DMS53 treated with DMSO at 0.1 percent for 48 hours (cell line): ENCODE measurements at regions not wholly inside any gene's neighbourhood (a gene's known extent, or its start where the extent isn't known, plus 50 kb on each side); places are given as distances from the start of the nearest gene placed in this dataset.
"Not testable (repeated sequence)": the region's sequence is repeated elsewhere in the genome, so short reads cannot be mapped to it uniquely, and the experiment has no call there.

Experiments used
- DNase-seq: peaks from one replicate; lab custom pipeline; 2025; ENCODE audit not compliant: unreplicated experiment; lab: John Stamatoyannopoulos, UW

DNA sequence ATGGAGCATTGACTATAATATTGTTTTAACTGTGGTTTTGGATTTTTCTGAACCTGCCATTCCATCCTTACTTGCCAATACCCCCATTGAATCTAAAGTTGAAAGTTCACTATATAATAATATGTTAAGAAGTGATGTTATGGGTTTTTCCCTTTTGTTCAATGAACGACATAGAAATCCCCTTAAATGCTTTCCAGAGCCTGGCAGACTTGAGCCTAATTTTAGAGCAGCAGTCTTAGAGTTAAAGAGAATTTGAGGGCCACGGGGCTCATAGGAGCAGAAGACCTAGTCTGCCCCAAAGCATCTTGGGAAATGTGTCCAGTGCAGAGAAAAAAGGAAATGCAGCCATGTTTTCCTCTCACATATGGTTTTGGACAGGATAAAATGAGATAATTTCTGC is 146.1 kb upstream of the SLC44A1 start:
- DNase-seq, result no peak

DNA sequence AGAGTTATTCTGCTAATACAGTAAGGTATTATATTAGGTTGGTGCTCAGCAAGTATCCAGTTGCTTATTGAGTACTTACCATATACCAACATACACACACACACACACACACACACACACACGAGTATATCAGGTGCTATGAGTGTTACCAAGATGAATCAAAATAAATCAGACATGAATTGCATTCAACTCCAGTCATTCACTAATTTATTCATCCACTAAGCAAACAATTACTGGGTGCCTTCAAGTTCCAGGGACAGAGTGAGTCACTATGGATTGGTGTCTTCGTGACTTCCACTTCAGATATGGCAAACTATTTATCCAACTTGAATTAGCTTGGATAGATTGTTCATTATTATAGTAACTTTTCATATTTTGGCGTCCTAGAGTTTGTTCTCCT is 140.7 kb upstream of the SLC44A1 start:
- no peak for DNase-seq

DNA sequence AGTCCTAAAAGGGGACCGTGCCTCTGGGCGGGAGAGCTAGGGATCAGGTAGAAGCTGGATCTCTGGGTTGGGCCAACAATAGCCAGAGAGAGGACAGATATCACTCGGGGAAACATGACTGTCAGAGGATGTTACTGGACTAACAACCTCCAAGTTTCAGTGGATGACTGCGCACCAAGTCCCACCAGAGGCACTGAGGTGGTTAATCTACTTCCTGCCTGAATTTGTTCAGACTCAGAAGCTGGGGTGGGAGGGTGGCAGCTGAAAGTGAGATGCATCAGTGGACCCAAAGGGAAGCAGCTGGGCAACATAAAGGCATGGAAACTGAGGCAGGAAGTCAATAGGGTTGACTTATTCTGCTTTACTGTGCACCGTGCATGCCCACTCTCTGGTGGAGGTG is 130.1 kb upstream of the SLC44A1 start:
- no peak for DNase-seq

DNA sequence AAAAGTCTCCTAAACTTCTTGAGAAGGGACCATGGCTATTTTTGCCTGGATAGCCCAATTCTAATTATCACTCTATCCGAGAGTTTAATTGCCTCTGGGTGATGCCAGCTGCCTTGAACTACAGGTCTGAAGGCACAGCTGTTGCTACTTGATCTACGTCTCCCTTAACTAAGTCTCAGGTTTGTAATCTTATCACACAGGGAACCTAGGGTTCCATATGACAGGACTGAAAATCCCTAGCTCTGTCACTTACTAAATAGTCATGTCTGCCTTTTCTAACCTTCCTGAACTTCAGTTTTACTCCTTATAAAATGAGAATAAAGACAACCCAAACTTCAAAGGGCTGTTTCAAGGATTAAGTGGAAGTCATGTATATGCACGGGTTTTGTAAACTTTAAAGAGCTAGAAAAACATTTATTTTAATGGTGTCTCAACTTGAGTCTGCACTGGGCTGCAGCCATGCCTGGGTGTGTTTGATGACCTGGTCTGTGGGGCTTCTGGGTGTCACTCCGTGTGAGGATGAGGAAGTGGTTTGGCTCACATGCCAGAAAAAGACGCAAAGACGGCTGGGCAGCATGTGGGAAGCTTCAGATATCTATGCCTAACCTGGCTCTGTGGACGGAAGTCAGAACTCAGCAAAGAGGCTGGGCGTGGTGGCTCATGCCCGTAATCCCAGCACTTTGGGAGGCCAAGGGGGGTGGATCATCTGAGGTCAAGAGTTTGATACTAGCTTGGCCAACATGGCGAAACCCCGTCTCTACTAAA is 129.3 kb upstream of the SLC44A1 start:
- no peak for DNase-seq

DNA sequence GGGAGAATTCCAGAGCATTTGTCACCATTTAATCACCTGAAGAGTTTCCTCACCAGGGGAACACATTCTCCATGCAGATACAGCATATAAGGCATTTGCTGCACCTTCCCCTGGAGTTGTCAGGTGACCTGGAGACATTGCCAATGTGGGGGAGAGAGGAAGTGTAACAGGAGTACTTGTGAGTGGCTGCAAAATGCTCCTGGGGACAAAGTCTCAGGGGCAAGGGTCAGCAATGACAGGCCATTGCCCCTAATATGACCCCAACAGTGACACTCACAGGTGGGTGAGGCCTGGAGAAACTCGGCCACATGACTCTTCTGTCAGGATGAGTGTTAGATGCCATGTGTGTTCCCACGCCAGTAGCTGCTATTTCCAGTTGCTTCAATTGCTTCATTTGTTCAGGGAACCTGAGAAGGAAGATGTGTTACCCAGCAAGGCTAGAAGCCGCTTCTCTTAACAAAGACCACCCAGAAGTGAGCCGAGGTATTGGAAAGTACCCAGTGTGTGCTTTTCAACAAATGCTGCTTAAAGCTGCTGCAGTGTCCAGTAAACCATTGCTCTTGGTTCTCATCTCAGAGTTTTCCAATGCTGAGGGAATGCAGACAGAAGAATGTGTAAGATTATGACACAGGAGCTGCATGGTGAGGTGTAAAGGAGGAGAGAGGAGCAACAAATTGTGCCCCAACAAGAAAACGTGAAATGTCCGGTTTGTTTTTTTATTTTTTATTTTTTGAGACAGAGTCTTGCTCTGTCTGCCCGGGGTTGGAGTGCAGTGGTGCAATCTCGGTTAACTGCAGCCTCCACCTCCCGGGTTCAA is 128.2 kb upstream of the SLC44A1 start:
- DNase-seq, result no peak

DNA sequence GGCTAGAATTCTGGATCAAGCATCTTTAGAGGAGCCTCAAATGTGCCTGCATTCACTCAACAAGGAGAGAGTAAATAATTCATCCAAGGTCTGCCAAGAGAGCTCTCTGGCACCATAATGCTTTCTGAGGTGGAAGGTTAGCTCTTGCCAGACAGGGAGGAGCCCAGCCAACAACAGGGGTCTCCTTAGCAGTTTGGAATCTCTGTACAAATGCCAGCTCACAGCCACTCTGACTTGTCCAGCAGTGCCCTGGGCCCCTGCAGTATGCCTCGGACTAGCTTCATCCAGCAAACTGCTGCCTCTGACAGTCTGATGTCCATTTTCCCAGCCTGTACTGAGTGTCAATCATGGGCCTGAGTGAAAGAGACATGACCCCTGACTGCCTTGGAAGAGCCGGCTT is 127.2 kb upstream of the SLC44A1 start:
- no peak for DNase-seq

DNA sequence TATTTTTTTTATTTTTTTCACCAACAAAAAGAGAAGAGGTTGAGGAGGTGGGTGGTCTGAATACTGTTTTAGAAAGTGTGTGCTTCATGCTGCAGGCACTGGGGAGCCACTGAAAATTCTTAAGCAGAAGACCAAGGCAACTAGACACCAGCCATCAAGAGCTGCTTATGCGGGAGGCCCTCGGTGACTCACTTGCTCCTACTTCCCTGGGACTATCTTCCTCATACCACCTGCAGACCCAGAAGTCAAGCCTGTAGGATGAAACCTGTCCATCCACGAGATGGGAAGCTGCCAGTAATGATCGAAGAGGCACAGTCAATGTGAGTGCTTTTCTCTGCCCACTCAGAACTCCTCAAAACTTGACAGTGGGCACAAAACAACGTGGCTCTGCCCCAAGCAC is 125.8 kb upstream of the SLC44A1 start:
- no peak for DNase-seq

DNA sequence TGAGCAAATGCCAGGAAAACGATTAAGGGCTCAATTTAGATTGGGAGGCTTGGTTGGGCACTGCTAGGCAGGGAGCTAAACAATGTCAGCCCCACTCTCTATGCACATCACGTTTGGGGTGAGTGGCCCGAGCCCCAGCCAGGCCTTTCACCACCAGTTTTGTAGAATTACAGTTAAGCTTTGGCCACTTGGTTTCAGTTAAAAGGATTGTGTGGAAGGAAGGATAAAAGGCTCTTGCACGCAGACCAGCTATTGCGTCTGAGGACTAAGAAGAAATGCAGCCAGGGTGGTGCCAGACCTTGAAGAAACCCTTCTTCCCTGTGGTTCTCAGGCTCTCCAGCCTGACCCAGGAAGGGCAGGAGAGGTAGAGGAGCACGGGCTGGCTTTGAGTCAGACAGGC is 125.3 kb upstream of the SLC44A1 start:
- no peak for DNase-seq

DNA sequence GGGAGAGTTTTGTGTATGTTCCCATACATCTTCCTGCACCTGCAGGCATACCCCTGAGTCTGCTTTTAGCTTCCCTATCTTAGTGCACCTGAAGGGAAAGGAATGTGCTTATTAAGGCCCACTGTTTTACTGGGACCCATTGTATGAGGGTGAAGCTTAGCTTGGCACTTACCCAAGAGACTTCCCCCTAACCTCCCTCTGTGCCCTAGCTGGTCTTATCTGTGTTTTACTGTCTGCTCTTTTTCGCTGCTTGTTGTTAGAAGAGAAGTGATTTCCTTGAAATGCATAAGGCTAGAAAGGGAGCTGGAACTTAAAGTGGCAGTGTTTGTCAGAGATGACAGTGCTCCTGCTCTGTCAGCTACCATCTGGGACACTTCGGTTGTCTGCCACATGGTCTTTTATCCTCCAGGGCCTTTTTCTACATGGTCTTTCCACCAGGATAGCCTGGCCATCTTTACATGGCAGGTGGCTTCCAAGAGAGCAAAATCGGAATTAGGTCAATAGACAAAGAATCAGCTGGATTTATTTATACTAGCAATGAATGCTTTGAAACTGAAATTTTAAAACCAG is 122.5 kb upstream of the SLC44A1 start:
- no peak for DNase-seq

DNA sequence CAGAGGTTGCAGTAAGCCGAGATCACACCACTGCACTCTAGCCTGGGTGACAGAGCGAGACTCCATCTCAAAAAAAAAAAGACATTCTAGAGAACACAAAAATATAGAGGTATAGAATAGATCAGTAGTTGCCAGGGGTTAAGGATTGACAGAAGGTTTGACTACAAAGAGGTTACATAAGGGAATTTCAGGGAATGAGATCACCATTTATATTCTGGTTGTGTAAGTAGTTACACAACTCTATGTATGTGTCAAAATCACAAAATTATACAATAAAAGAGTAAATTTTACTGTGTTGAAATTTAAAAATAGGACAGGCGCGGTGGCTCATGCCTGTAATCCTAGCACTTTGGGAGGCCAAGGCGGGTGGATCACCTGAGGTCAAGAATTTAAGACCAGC is 119.9 kb upstream of the SLC44A1 start:
- not testable (repeated sequence) for DNase-seq

DNA sequence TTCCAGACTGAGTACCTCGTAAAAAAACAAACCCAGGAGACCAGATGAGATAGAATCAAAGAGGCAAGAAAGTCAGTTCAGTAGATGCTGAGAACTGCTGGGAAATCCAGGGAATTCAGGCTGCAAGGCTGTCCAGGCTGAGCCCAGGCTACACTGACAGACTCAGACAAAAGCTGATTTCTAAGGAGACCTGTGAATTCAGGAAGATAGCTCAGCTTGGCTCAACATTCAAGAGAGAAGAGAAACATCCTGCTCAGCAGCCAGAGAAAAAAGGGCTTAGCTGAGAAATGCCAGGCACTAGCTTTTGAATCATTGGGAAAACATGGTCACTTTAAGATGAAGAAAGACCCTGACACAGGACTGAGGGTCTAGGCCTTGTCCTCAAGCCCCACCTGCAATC is 118.2 kb upstream of the SLC44A1 start:
- no peak for DNase-seq

DNA sequence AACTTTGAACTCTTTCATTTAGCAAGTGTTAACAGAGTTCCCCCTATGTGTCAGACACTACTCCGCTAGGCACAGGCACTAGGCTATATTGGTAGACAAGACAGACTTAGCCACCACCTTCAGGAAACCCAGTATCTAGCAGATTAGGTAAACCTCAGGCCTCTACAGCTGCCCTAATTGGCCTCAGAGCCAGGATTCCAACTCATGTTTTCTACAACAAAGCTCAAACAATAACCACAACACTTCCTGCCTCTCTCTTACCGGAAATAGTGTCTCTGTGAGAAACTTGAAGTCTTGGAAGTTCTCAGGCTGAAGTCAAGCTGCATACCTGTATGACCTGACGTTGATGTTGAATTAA is 116.6 kb upstream of the SLC44A1 start:
- DNase-seq, result no peak

DNA sequence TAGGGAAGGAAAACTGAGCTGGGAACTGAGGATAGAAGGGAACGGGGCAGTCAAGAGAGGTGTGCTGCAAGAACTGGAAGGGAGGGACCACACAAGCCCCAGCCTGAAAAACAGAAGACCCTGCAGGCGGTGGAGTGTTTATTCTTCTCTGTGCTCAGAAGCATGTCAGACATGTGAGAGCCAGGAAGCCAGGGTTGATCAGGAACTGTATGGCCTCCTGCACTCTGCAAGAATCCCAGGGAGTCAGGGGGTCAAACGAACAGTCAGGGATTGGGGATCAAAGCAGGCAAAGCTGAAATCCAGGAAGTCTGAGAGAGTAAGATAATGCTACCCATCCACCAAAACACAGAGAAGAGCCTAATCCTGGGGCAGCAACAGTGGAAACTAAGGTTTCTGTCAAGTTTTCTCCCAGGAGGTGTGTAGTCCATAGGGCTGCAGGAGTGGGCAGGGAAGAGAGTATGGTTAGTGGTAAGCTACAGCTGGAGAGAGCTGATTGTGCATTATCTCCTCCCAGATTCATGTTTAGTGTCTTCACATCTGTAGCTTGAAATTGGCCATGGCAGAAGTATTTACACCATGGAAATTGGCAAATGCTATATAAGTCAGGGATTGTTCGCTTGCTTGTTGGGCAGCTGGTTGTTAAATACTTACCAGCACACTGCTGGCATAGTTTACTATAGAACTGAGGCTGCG is 115.4 kb upstream of the SLC44A1 start:
- no peak for DNase-seq

DNA sequence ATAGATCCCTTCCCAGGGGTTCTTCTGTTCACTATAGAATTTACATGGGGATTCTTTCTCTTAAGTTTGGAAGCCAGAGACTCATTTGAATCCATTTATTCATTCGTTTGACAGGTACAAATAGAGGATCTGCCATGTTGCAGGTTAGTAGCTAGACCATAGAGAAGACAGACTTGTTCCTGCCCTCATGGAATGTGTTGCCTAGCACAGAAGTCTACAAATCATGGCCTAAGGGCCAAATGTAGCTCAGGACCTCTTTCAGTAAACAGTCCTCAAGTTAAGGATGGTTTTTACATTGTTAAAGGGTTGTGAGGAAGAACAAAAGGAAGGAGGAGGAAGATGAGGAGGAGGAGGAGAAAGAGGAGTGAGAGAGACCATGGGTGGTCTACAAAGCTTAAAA is 114.7 kb upstream of the SLC44A1 start:
- no peak for DNase-seq

DNA sequence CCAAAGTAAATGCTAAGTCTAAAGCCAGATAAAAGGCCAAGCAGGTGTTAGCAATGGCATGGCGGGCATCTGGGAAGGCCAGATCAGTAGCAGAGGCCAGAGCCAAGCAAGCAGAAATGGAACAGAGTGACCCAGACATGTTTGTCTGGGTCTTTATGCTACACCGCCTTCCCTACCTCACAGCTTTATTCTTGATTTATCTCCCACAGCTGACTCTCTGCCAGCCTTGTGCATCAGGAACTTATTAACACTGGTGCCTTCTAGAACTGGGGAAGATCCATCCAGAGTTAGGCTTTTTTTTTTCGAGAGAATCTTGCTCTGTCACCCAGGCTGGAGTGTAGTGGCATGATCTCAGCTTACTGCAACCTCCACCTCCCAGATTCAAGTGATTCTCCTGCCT is 112.5 kb upstream of the SLC44A1 start:
- DNase-seq, result no peak

DNA sequence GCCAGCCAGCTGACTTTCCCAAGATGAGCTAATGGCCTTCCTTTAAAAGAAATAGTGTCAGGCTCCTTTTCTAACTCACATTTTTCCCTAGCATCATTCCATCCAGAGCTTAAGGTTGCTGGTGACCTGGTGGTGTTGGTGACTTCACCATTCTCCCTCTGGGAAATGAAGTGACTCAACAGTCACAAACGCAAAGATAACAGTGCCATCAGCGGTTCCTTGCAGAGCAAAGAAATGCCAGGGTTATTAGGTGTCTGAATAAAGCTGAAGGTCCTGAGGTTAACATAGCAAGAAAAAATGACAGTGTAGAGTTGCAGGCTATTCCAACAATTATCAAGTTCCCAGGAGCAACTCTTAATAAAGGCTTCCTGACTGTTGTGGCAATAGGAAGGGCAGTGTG is 111.8 kb upstream of the SLC44A1 start:
- no peak for DNase-seq

DNA sequence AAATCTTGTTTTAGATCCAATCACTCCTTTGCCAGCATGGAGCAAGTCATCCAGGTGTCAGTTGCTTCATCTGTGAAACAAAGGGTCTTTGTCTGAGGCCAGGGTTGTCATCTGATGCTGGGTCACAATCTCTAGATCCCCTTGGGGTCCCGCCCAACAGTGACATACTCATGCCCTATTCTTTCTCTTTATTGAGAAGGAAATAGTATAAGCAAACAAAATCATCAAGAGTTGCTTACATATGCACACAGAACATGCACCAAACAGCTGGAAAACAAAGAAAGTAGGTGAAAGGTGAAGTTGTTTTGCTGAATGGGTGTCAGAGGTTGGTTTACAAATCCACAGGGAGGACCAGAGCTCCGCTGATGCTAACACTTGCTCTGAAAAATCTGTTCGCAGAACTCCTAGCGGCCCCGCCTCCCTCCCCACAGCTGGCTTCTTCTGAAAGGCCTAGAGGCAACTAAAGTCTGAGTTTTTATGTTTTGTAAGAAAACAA is 106.1 kb upstream of the SLC44A1 start:
- no peak for DNase-seq

DNA sequence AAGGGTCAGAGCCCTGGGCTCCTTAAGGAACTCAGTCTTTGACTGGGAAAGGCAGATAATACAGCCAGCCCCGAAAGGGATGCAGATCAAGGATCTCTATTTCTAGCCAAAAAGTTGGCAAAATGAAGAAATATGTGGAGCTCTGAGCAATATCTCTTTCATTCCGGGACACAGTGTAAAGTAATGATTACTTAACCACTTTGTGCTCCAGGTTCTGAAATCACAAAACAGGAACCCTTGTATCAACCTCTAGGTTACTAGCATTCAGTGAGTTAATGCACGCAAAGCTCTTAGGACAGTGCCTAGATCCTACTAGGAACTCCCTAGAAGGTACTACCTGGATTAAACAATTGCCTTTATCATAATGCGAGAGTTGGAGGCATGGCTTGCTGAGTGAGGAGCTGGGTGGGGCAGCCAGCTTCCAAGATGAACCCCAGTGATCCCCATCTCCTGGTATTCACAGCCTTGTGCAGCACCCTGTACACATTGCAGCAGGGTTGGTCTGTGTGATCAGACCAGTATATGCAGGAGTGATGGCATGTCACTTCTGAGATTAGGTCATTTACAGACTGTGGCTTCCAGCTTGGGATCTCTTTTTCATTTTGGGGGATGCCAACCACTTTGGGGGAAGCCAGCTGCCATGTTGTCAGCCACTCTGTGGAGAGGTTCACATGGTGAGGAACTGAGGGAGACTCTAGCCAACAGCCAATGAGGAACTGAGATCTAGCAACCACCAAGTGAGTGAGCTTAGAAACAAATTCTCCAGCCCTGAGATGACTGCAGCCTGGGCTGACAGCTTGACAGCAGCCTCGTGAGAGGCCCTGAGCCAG is 103.1 kb upstream of the SLC44A1 start:
- no peak for DNase-seq

DNA sequence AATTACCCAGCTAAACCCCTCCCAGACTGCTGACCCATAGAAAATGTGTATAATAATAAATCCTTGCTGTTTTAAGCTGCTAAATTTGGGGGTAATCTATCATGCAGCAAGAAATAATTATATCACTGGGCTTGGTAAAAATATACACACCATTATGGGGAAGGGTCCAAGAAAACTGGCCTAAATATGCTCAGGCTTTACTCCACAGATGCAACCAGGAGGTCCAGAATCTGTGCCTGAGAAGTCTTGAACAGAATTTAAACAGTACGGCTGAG is 102.5 kb upstream of the SLC44A1 start:
- DNase-seq, result no peak

DNA sequence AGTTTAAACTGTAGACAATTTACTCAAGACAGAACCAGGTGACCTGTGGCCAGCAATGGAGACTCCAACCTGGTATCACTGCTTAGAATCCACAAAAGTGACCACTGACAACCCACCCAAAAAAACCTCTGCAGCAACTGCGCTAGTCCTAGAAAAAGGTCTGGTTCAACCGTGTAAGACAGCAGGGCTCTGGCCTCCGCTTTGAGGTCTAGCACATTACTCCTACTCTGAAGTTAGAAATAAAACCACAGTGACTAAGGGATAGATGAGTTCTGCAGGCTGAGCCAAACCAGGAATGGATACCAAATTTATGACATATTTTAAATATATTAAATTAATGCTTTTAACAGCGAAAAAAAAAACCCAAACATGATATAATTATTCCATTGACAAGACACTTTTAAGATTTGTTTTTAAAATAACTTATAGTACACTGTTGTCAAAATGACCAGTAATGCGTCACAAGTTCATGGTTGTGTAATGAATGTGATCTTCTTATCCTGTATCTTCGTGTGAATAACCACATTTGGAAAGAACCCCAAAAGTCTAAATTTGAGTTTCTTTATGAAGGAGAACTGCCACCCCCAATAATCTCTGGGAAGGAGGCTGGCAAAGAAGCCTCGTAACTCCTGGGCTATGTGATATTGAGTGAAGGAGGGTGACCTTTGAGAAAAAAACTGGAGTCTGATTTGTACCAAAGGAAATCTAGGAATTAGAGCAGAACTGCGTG is 101.9 kb upstream of the SLC44A1 start:
- no peak for DNase-seq

DNA sequence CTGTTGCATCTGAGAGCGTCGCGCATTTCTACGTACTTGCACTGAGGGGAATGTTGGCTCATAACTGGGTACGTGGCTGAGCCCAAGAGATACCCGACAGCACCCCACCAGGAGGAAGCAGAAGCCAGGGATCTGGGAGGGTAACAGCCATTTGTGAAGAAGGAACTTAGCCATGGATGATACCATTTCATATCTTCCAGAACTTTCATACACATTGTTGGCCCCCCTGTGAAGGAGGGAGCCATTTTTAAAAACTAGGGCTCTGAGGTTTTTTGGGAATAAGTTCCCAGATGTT is 101.4 kb upstream of the SLC44A1 start:
- no peak for DNase-seq
